Endothelial cell of umbilical vein (primary cell): ENCODE measurements at regions not wholly inside any gene's neighbourhood (a gene's known extent, or its start where the extent isn't known, plus 50 kb on each side); places are given as distances from the start of the nearest gene placed in this dataset.

Source experiments
- BruUV-seq: library from RNA; stranded (reverse); fragments of 400-500 nt; replicated peaks from 2 replicates; lab custom pipeline; 2021; lab: Mats Ljungman, UMichigan
- CTCF ChIA-PET: fragments of 300-600, 350-600 bp; sonication (Branson Sonifier 250); formaldehyde crosslinking; loops from one replicate; lab custom pipeline; 2021; ENCODE audit warnings: antibody characterized with exemption, inconsistent platforms; lab: Charles Lee
- POLR2A ChIA-PET: fragments of 300-600, 350-600 bp; sonication (Branson Sonifier 250); formaldehyde crosslinking; loops from one replicate; lab custom pipeline; 2021; ENCODE audit warnings: antibody characterized with exemption, inconsistent platforms; lab: Charles Lee
- DNase-seq: peaks from one replicate; pipeline ENCODE4 v3.0.0-alpha.2; 2011; ENCODE audit warnings: low read depth, low spot score
- FAIRE-seq: peaks from 2 replicates; lab custom pipeline; 2011; peaks lifted over from hg19 to GRCh38; lab: Jason Lieb, UNC
- H2AFZ ChIP-seq: 2 replicates; pipeline ENCODE4 v1.6.0; 2012; ENCODE audit warnings: low read depth, low read length, control low read depth, inconsistent platforms
- H3K27ac ChIP-seq: 2 replicates; pipeline ENCODE4 v1.5.1; 2011; ENCODE audit warnings: low read depth, mild to moderate bottlenecking, control low read depth, low read length, moderate library complexity; ENCODE audit not compliant: insufficient read depth
- H3K27me3 ChIP-seq, 2 experiments: 2 replicates each; pipeline versions ENCODE4 v1.6.0 to v1.6.1; 2011; ENCODE audit warnings: low read length in 2 of 2, mixed read lengths in 1 of 2; ENCODE audit not compliant: control insufficient read depth in 2 of 2, insufficient read depth in 2 of 2
- H3K36me3 ChIP-seq, 2 experiments: 2 replicates in 1 of 2; 3 replicates in 1 of 2; pipeline ENCODE4 v1.5.1; 2011; ENCODE audit warnings: low read length in 2 of 2, mild to moderate bottlenecking in 1 of 2, moderate library complexity in 1 of 2; ENCODE audit not compliant: control insufficient read depth in 2 of 2, insufficient read depth in 2 of 2; ENCODE audit errors: extremely low read depth in 1 of 2
- H3K4me1 ChIP-seq: 3 replicates; pipeline ENCODE4 v1.5.1; 2011; ENCODE audit warnings: mild to moderate bottlenecking, low read length; ENCODE audit not compliant: control insufficient read depth, insufficient read depth; ENCODE audit errors: extremely low read depth
- H3K4me2 ChIP-seq: 2 replicates; pipeline ENCODE4 v1.6.1; 2011; ENCODE audit warnings: low read length, control low read depth, mixed read lengths; ENCODE audit not compliant: insufficient read depth
- H3K4me3 ChIP-seq, 3 experiments: fragments of 200-600 bp in 1 of 3; sonication (generic), shearing (Covaris generic) in 1 of 3; replicated peaks in 1 of 3; 2 replicates each; pipeline ENCODE4 v1.5.1; 2011 to 2016; ENCODE audit warnings: control low read depth in 3 of 3, low read length in 3 of 3, mild to moderate bottlenecking in 2 of 3, inconsistent platforms in 1 of 3, low read depth in 1 of 3, moderate library complexity in 1 of 3; ENCODE audit not compliant: insufficient read depth in 1 of 3
- H3K79me2 ChIP-seq: 2 replicates; pipeline ENCODE4 v1.6.0; 2012; ENCODE audit warnings: low read length, inconsistent platforms; ENCODE audit not compliant: control insufficient read depth, insufficient read depth
- H3K9ac ChIP-seq: replicated peaks from 2 replicates; pipeline ENCODE3; 2011; ENCODE audit warnings: low read length, control low read depth; ENCODE audit not compliant: insufficient read depth; ENCODE audit errors: extremely low read depth
- H3K9me1 ChIP-seq: replicated peaks from 3 replicates; pipeline ENCODE4 v1.6.0; 2011; ENCODE audit warnings: mild to moderate bottlenecking, low read length; ENCODE audit not compliant: control insufficient read depth, insufficient read depth; ENCODE audit errors: extremely low read depth
- H3K9me3 ChIP-seq: replicated peaks from 2 replicates; pipeline ENCODE4 v1.5.1; 2012; ENCODE audit warnings: low read length, inconsistent platforms; ENCODE audit not compliant: control insufficient read depth, insufficient read depth
- H4K20me1 ChIP-seq: replicated peaks from 2 replicates; pipeline ENCODE3; 2011; ENCODE audit warnings: mild to moderate bottlenecking, low read length; ENCODE audit not compliant: control insufficient read depth, insufficient read depth; ENCODE audit errors: extremely low read depth
- CTCF ChIP-seq, 2 donors: IDR thresholded peaks; 1 replicate in 1 of 2; 2 replicates in 1 of 2; pipeline ENCODE4 v1.5.1; 2011; ENCODE audit warnings: low read length in 2 of 2, mild to moderate bottlenecking in 2 of 2, moderate library complexity in 2 of 2, control low read depth in 1 of 2, inconsistent platforms in 1 of 2, low read depth in 1 of 2; ENCODE audit not compliant: insufficient read depth in 1 of 2; ENCODE audit errors: extremely low read depth in 1 of 2
- EZH2 ChIP-seq: IDR thresholded peaks from 2 replicates; pipeline ENCODE4 v1.6.1; 2012; ENCODE audit warnings: borderline replicate concordance, low read depth, mild to moderate bottlenecking, moderate library complexity, low read length, inconsistent platforms; ENCODE audit not compliant: severe bottlenecking
- FOS ChIP-seq: IDR thresholded peaks from 2 replicates; pipeline ENCODE4 v1.6.1; 2011; ENCODE audit warnings: mild to moderate bottlenecking, low read length, moderate library complexity, borderline replicate concordance; ENCODE audit not compliant: insufficient read depth
- GATA2 ChIP-seq: IDR thresholded peaks from 2 replicates; pipeline ENCODE4 v1.7.0; 2011; ENCODE audit warnings: low read depth, mild to moderate bottlenecking, moderate library complexity, mixed read lengths, low read length; ENCODE audit not compliant: insufficient read length, insufficient read depth
- JUN ChIP-seq: IDR thresholded peaks from 2 replicates; pipeline ENCODE4 v1.6.1; 2011; ENCODE audit warnings: borderline replicate concordance, low read depth; ENCODE audit not compliant: insufficient read length, insufficient read depth
- MAX ChIP-seq: IDR thresholded peaks from 2 replicates; pipeline ENCODE4 v1.6.1; 2011; ENCODE audit not compliant: insufficient read depth, insufficient read length
- MYC ChIP-seq: IDR thresholded peaks from one replicate; pipeline ENCODE4 v1.6.1; 2011; ENCODE audit warnings: mild to moderate bottlenecking, low read depth, low read length
- POLR2A ChIP-seq: IDR thresholded peaks from 2 replicates; pipeline ENCODE4 v1.6.1; 2012; ENCODE audit warnings: low read depth, mild to moderate bottlenecking, control low read depth, low read length
- POLR2AphosphoS5 ChIP-seq: IDR thresholded peaks from 2 replicates; pipeline ENCODE4 v1.6.1; 2012; ENCODE audit warnings: low read depth, mild to moderate bottlenecking, control low read depth, low read length, moderate library complexity; ENCODE audit not compliant: insufficient read depth
- dilution Hi-C: fragments of 300-500 bp; cut with MboI; formaldehyde crosslinking; loops from one replicate; pipeline ENCODE4 v1.15.0; 2019; ENCODE audit warnings: low sequenced_read_pairs; ENCODE audit not compliant: extremely low pct_ligation_motif_present
- intact Hi-C: fragments of 100-400 bp; cut with micrococcal nuclease; formaldehyde crosslinking; loops from one replicate; pipeline ENCODE4 v1.10.0; 2022

- no peak for FAIRE-seq
- ChIA-PET POLR2A (no interaction called here), CTCF (no interaction called here)
- Histone ChIP-seq H2AFZ (no peak overlapping the region), H3K79me2 (no peaks in the 10 kb centered on the region), H3K36me3 (no peaks in the 10 kb centered on the region), H4K20me1 (no peaks in the 10 kb centered on the region), H3K4me1 (no peaks in the 10 kb centered on the region), H3K4me2 (no peak overlapping the region), H3K9ac (no peak overlapping the region), H3K27ac (no peak overlapping the region), H3K9me1 (no peaks in the 10 kb centered on the region), H3K4me3 (no peak overlapping the region), H3K27me3 (no peaks in the 10 kb centered on the region), H3K9me3 (peaks cover 6% of the 10 kb centered on the region)
- dilution Hi-C loops (no loop called here), intact Hi-C loops (no loop called here)
- BruUV-seq, result no TSS peak
- TF ChIP-seq MYC (no peak), POLR2A (no peak), FOS (no peak), JUN (no peak), MAX (no peak), GATA2 (no peak), POLR2AphosphoS5 (no peak), EZH2 (no peak), CTCF (IDR thresholded peaks at IDR 0.05; ENCODE audit: extremely low read depth in 1 of 2, insufficient read depth in 1 of 2, low read depth in 1 of 2, low read length in 2 of 2) (no peak)
- no peak for DNase-seq
Observed at GRCh38 chr2:122858813-122859212, 1103.4 kb downstream of the TSN start.
